ENCODE measurements at regions not wholly inside any gene's neighbourhood (a gene's known extent, or its start where the extent isn't known, plus 50 kb on each side); places are given as distances from the start of the nearest gene placed in this dataset.

- TF ChIP-seq ISL1 (CRISPR knock-in tag; IDR thresholded peaks at IDR 0.05) (no peak), PATZ1 (CRISPR knock-in tag; IDR thresholded peaks at IDR 0.05; ENCODE audit: borderline replicate concordance) (no peak), ZNF70 (CRISPR knock-in tag; IDR thresholded peaks at IDR 0.05) (no peak), TSHZ2 (CRISPR knock-in tag; IDR thresholded peaks at IDR 0.05) (no peak), RARB (CRISPR knock-in tag; IDR thresholded peaks at IDR 0.05) (no peak), ZNF8 (CRISPR knock-in tag; IDR thresholded peaks at IDR 0.05) (no peak), TOX (CRISPR knock-in tag; IDR thresholded peaks at IDR 0.05; ENCODE audit: borderline replicate concordance) (no peak), GLIS3 (CRISPR knock-in tag; IDR thresholded peaks at IDR 0.05) (no peak), ZFP3 (CRISPR knock-in tag; IDR thresholded peaks at IDR 0.05) (no peak), POU6F1 (CRISPR knock-in tag; IDR thresholded peaks at IDR 0.05; ENCODE audit: borderline replicate concordance, low read depth) (no peak), CSDC2 (CRISPR knock-in tag; IDR thresholded peaks at IDR 0.05) (no peak)
Observed at GRCh38 chr6:164410017-164410416, 899.4 kb downstream of the C6orf118 start.

Measured in SK-N-SH treated with all-trans-retinoic acid at 6 μM for 48 hours (cell line).